GM13977 (cell line): ENCODE measurements at regions not wholly inside any gene's neighbourhood (a gene's known extent, or its start where the extent isn't known, plus 50 kb on each side); places are given as distances from the start of the nearest gene placed in this dataset.

ENCODE experiments used
- DNase-seq: peaks from one replicate; pipeline ENCODE4 v3.0.0; 2012; ENCODE audit warnings: low spot score
- CTCF ChIP-seq: IDR thresholded peaks from 2 replicates; pipeline ENCODE4 v1.5.1; 2012; ENCODE audit warnings: mild to moderate bottlenecking, control low read depth; ENCODE audit not compliant: insufficient read depth; ENCODE audit errors: extremely low read depth, missing control alignments
- in situ Hi-C: fragments of 300-500 bp; cut with MboI; formaldehyde crosslinking; loops from one replicate; pipeline ENCODE4 v1.12.0; 2022; ENCODE audit warnings: low sequenced_read_pairs, low pct_unique_long_range_greater_than_20kb, mixed read lengths, inconsistent platforms; ENCODE audit not compliant: unreplicated experiment

- no peak for DNase-seq
- no peak for TF ChIP-seq CTCF
- in situ Hi-C loops: no loop called here
Measured at GRCh38 chr1:164180824-164181223, 378.2 kb upstream of the PBX1 start.

- TF ChIP-seq CTCF: no peak
- in situ Hi-C loops: no loop called here
- no peak for DNase-seq
Measured at GRCh38 chr1:164183854-164184635, 374.9 kb upstream of the PBX1 start.

GRCh38 chr1:164186881-164187280 is 372.1 kb upstream of the PBX1 start:
- DNase-seq: no peak
- in situ Hi-C loops: no loop called here
- TF ChIP-seq CTCF: no peak

- TF ChIP-seq CTCF: no peak
- in situ Hi-C loops: no loop called here
- DNase-seq: no peak
Measured at GRCh38 chr1:164188497-164188896, 370.5 kb upstream of the PBX1 start.

DNA sequence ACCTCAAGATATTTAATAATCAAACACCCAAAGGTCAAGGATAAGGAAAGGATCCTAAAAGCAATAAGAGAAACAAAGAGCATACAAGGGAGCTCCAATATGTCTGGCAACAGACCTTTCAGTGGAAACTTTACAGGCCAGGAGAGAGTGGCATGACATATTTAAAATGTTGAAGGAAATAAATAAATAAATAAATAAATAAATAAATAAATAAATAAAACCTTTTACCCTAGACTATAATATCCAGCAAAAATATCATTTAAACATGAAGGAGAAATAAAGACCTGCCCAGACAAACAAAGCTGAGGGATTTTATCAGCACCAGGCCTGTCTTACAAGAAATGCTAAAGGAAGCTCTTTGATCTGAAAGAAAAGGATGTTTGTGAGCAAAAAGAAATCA is 367.8 kb upstream of the PBX1 start:
- DNase-seq: no peak
- no peak for TF ChIP-seq CTCF
- in situ Hi-C loops: no loop called here

- in situ Hi-C loops: no loop called here
- DNase-seq: no peak
- no peak for TF ChIP-seq CTCF
Measured at GRCh38 chr1:164210211-164210739, 348.7 kb upstream of the PBX1 start.

DNA sequence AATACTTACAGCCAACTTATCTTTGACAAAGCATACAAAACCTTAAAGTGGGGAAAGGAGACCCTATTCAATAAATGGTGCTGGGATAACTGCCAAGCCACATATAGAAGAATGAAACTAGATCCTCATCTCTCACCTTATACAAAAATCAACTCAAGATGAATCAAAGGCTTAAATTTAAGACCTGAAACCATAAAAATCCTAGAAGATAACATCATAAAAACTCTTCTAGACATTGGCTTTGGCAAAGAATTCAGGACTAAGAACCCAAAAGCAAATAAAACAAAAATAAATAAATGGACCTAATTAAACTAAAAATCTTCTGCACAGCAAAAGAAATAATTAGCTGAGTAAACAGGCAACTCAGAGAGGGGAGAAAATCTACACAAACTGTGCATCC is 335.6 kb upstream of the PBX1 start:
- in situ Hi-C loops: no loop called here
- no peak for DNase-seq
- TF ChIP-seq CTCF: no peak
